Esophagus (tissue), 2 donors: ENCODE measurements at regions not wholly inside any gene's neighbourhood (a gene's known extent, or its start where the extent isn't known, plus 50 kb on each side); places are given as distances from the start of the nearest gene placed in this dataset.

Experiments
- H3K27ac ChIP-seq, 2 donors: one replicate each; pipeline ENCODE4 v1.5.1; 2013; ENCODE audit warnings: low read depth in 2 of 2, mild to moderate bottlenecking in 2 of 2, inconsistent platforms in 1 of 2, low read length in 1 of 2, moderate library complexity in 1 of 2
- H3K27me3 ChIP-seq, 2 donors: one replicate each; pipeline ENCODE4 v1.6.1; 2013; ENCODE audit warnings: low read length in 2 of 2, control low read depth in 1 of 2, mild to moderate bottlenecking in 1 of 2; ENCODE audit not compliant: insufficient read depth in 2 of 2, control insufficient read depth in 1 of 2
- H3K36me3 ChIP-seq, 2 donors: one replicate each; pipeline ENCODE4 v1.6.1; 2013; ENCODE audit warnings: low read length in 1 of 2; ENCODE audit not compliant: control insufficient read depth in 2 of 2, insufficient read depth in 2 of 2
- H3K4me1 ChIP-seq, 2 donors: one replicate each; pipeline ENCODE4 v1.6.1; 2013; ENCODE audit warnings: low read length in 1 of 2; ENCODE audit not compliant: control insufficient read depth in 2 of 2, insufficient read depth in 2 of 2
- H3K4me3 ChIP-seq, 2 donors: one replicate each; pipeline ENCODE4 v1.5.1; 2013; ENCODE audit warnings: low read length in 2 of 2, mild to moderate bottlenecking in 2 of 2, low read depth in 1 of 2, moderate library complexity in 1 of 2
- H3K9me3 ChIP-seq, 2 donors: one replicate each; pipeline ENCODE4 v1.6.1; 2013; ENCODE audit warnings: mild to moderate bottlenecking in 2 of 2, low read depth in 1 of 2, low read length in 1 of 2, moderate library complexity in 1 of 2; ENCODE audit not compliant: control insufficient read depth in 2 of 2, insufficient read depth in 1 of 2
- WGBS, 2 donors: extraction: QIAGEN DNeasy Blood & Tissue Kit; methylation state at CpG; one replicate each; pipeline ENCODE4 v1.1.7; 2013; 5-methylcytosine and 5-hydroxymethylcytosine counted together
- donor health status: healthy with polysubstance abuse.
- donor health status: Bipolar disorder and iron deficiency.

DNA sequence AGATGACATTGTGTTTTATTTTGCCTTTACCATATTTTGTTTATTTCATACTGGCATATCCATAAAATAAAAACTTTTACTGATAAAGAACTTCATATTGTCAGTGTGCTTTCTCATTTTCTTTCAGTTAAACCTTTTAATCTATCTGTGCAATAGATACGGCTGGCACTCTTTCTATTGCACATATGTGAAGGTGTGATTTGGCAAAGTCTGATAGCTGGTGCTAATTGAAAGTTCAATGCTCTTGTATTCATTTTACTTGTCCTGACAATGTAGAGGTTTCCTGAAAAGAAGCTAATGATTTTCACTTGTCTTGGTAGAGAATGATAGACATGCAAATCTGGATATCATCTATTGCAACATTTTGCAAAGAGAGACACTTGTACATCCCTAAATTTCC, 467.0 kb downstream of the NSUN3 start:
- Histone ChIP-seq H3K27ac (no peak overlapping the region), H3K36me3 (no peaks in the 10 kb centered on the region), H3K4me3 (no peak overlapping the region), H3K4me1 (no peaks in the 10 kb centered on the region), H3K27me3 (no peaks in the 10 kb centered on the region), H3K9me3 (no peaks in the 10 kb centered on the region)
- 91% methylated on average over 1 of the region's 1 CpG for WGBS, 2 donors

DNA sequence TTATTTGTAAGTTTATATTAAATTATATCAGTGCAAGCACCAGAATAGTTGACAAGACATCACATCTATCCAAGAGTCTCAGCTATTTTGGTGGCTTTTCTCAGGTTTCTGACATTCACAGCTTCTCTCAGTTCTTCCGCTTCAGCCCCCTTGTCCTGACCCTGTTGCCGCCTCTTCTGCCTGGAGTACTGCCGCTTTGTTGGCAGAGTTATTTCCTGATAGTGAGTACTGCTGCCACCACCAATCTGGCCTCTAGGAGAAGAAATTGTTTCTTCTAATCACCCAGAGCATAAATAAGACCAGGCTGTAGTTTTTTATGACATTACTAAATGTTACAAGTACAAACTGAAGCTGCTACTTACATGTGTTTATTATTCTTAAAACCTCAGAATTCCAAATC, 470.1 kb downstream of the NSUN3 start:
- WGBS, 2 donors: 94 to 95% methylated on average over 3 of the region's 3 CpGs
- no peaks in the 10 kb centered on the region for H3K27me3 ChIP-seq
- no peak overlapping the region for H3K4me3 ChIP-seq
- H3K27ac ChIP-seq: no peak overlapping the region
- H3K36me3 ChIP-seq: no peaks in the 10 kb centered on the region
- H3K9me3 ChIP-seq: no peaks in the 10 kb centered on the region
- H3K4me1 ChIP-seq: no peaks in the 10 kb centered on the region

DNA sequence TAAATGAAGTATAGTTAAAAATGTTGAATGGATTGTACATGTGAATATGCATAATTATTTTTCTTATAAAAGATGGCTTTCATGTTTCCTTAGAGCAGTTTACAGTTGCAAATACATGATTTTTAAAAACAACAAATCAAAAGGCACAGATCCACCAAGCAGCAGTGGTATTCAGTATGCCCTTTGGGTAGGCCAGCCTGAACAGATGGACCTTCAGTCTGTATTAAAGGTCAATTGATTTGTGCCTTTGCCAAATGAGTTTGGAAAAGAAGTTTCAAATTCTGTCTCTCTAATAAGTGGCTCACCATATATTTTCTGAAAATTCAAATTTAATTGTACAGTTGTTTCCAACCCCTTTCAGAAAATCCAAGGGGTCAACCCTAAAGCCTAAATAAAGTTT, 477.1 kb downstream of the NSUN3 start:
- Histone ChIP-seq H3K9me3 (no peaks in the 10 kb centered on the region), H3K27ac (no peak overlapping the region), H3K4me3 (no peak overlapping the region), H3K4me1 (no peaks in the 10 kb centered on the region), H3K36me3 (no peaks in the 10 kb centered on the region), H3K27me3 (no peaks in the 10 kb centered on the region)

DNA sequence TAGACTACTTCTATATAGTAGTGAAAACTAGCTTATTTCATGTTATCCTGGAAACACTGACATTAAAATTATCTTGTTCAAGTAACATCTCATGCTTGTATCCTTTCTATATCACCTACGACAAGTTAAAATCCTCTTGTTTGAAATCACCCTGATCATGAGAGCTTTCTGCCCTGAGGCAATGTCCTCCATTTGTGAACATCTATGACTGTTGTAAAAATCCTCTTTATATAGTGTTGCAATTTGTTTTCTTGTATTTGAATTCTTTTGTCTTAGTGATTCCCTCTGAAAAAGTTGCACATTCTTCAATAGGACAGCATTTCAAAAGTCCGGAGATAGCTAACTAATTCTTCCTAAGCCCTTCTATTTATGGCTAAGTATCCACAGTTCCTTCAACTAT, 480.3 kb downstream of the NSUN3 start:
- no peak overlapping the region for H3K4me3 ChIP-seq
- whole genome bisulfite sequencing, 2 donors: 89 to 93% methylated on average over 2 of the region's 2 CpGs
- no peaks in the 10 kb centered on the region for H3K27me3 ChIP-seq
- no peaks in the 10 kb centered on the region for H3K4me1 ChIP-seq
- no peaks in the 10 kb centered on the region for H3K36me3 ChIP-seq
- H3K9me3 ChIP-seq: no peaks in the 10 kb centered on the region
- H3K27ac ChIP-seq: no peak overlapping the region

DNA sequence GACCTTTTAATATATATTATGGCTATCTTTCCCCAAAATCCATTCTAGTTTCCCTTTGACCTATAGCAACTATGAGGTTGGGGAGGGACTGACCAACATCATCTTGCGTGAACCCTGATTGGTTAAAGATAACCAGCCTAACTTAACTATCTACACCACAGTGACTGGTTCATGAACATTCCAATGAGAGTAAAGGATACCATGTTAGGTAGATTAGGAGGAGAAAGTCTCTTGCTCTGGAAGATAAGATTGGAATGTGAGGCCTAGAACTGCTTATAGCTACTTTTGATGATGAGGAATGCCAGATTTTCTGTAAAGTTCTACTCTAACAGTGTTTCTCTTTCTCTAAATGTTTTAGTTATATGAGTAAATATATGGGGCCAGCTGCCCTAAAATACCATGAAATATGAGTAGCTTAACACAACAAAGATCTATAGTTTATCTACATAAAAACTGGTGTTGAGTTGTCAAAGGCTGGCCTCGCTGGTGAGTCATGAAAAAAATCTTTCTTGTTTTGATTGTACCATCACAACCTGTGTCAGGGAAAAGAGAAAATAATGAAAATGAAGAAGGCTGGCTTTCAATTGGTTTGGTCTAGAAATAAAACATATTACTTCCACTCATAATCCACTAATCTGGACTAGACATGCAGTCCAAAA, 481.4 kb downstream of the NSUN3 start:
- no peaks in the 10 kb centered on the region for H3K36me3 ChIP-seq
- peaks cover 0 to 5% of the 10 kb centered on the region in 2 donors for H3K9me3 ChIP-seq
- no peak overlapping the region for H3K4me3 ChIP-seq
- no peaks in the 10 kb centered on the region for H3K4me1 ChIP-seq
- WGBS, 2 donors: 68 to 73% methylated on average over 2 of the region's 2 CpGs
- H3K27me3 ChIP-seq: no peaks in the 10 kb centered on the region
- no peak overlapping the region for H3K27ac ChIP-seq

DNA sequence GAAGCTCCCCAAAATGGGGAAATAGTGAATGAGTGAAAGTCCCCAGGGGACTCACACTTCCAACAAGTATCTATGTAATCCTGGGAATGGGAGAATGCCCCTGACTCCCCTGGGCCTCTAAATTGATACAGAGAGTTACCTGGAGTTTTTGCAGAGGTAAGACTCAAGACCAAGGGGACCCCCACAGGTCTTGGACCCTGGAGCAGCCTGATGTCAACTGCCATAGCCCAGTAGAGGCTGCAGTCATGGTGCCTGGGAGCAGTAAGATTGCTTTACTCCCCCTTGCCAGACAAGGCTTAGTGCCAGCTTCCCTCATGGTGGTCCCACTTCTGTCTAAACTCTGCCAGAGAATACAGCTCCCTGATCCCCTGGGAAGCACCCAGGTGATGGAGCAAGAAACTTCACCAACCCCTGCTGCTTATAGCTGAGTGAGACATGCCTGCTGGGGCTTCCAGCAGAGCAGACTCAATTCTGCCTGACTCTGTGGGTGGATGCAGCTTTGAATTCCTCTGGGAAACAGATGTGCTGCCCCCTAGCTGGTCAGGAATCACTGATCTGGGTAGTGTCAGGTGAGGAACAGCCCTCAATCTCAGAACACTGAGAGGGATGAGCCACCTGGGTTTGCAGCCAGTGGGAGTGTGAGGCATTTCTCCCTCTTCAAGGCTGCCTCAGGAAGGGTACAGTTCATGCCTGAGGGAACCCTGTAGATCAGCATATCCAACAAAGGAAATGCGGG, 485.9 kb downstream of the NSUN3 start:
- Histone ChIP-seq H3K27me3 (no peaks in the 10 kb centered on the region), H3K27ac (no peak overlapping the region), H3K4me3 (no peak overlapping the region), H3K4me1 (no peaks in the 10 kb centered on the region), H3K9me3 (peaks cover 0 to 5% of the 10 kb centered on the region in 2 donors), H3K36me3 (no peaks in the 10 kb centered on the region)
- 41 to 54% methylated on average over 1 of the region's 1 CpG for WGBS, 2 donors

DNA sequence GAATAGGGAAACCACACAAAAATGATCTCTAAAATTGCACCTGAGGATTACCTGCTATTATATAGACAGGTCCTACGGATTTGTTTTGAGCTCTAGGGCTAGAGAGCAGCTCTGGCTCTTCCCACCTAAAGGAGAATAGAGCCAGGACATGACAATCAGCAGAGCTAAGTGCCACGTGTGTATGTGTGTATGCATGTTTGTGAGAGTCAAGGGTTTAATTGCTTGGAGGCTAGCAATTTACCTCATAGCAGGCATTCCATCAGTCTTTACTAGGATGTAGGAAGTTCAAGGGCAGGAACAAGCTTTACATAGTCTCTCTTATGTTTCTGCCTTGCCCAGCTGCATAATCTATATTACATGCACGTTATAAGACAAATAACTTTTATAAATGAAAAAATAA, 498.2 kb downstream of the NSUN3 start:
- Histone ChIP-seq H3K36me3 (no peaks in the 10 kb centered on the region), H3K9me3 (no peaks in the 10 kb centered on the region), H3K4me1 (no peaks in the 10 kb centered on the region), H3K4me3 (no peak overlapping the region), H3K27ac (no peak overlapping the region), H3K27me3 (no peaks in the 10 kb centered on the region)
- 34 to 39% methylated on average over 3 of the region's 3 CpGs for WGBS, 2 donors

DNA sequence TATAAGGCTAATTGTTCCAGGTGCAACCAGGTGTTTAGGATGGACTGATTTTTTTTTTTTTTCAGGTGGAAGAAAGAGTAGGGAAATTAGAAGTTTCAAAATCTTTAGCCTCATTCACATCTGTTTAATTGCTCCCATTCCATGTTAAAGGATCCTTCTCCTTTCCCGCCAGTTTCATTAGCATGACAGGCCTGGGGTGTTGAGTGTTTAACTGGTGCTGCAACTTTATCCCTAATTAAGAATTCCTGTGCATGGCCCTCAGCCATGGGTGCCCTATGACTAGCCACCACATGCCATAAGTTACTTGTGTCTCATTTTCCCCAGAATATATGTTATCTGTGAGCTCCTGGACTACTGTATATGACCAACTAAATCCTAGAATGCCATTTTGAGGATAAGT, 501.4 kb downstream of the NSUN3 start:
- Histone ChIP-seq H3K9me3 (no peaks in the 10 kb centered on the region), H3K4me1 (no peaks in the 10 kb centered on the region), H3K36me3 (no peaks in the 10 kb centered on the region), H3K4me3 (no peak overlapping the region), H3K27me3 (no peaks in the 10 kb centered on the region), H3K27ac (no peak overlapping the region)
- WGBS, 2 donors: 87 to 100% methylated on average over 1 of the region's 1 CpG

DNA sequence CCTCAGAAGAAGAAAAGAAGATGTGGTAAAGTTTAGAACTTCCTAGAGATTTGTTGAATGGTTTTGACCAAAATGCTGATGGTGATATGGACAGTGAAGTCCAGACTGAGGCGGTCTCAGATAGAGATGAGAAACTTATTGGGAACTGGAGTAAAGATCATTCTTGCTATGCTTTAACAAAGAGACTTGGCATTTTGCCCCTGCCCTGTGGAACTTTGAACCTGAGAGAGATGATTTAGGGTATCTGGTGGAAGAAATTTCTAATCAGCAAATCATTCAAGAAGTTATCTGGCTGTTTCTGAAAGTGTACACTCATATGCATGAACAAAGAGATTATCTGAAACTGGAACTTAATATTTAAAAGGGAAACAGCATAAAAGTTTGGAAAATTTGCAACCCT, 505.2 kb downstream of the NSUN3 start:
- H3K27ac ChIP-seq: no peak overlapping the region
- no peaks in the 10 kb centered on the region for H3K36me3 ChIP-seq
- 0 to 2% methylated on average over 1 of the region's 1 CpG for WGBS, 2 donors
- H3K9me3 ChIP-seq: no peaks in the 10 kb centered on the region
- H3K4me3 ChIP-seq: no peak overlapping the region
- no peaks in the 10 kb centered on the region for H3K27me3 ChIP-seq
- no peaks in the 10 kb centered on the region for H3K4me1 ChIP-seq

DNA sequence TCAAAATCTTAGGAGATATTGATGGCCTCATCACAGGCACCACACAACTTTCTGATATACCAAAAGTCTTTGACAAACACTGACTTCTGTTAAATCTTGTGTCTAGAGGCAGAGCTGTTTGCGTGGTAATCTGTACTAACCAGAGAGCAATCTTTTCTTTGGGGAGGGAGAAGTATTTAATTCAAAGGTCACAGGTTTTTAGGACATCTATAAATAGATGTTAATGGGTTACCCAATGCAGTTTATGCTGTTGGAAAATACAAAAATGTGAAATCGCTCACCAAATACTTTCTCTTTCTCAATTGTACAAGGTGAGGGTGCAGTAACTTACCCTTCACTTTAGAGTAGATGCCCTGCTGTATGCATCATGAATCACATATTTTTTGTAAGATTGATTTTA, 510.5 kb downstream of the NSUN3 start:
- H3K4me1 ChIP-seq: no peaks in the 10 kb centered on the region
- WGBS, 2 donors: 94 to 96% methylated on average over 2 of the region's 2 CpGs

More for the DNA sequence above, 510.5 kb downstream of the NSUN3 start:
- no peaks in the 10 kb centered on the region for H3K36me3 ChIP-seq
- no peak overlapping the region for H3K27ac ChIP-seq
- no peaks in the 10 kb centered on the region for H3K27me3 ChIP-seq
- no peak overlapping the region for H3K4me3 ChIP-seq
- H3K9me3 ChIP-seq: no peaks in the 10 kb centered on the region
